Hematopoietic multipotent progenitor cell treated with erythropoietin and hydrocortisone succinate and interleukin-3 and kit ligand, for 8 days (in vitro differentiated cells): ENCODE measurements at regions not wholly inside any gene's neighbourhood (a gene's known extent, or its start where the extent isn't known, plus 50 kb on each side); places are given as distances from the start of the nearest gene placed in this dataset.
"Not testable (repeated sequence)": the region's sequence is repeated elsewhere in the genome, so short reads cannot be mapped to it uniquely, and the experiment has no call there.

Experiments
- DNase-seq: peaks from one replicate; pipeline ENCODE4 v3.0.0-alpha.2; 2015

- DNase-seq = no peak
Measured at GRCh38 chr4:20122198-20122988, 129.3 kb upstream of the SLIT2 start.

GRCh38 chr4:20119141-20119540 is 132.6 kb upstream of the SLIT2 start:
- DNase-seq = no peak

- DNase-seq = no peak
Measured at GRCh38 chr4:20109391-20109790, 142.3 kb upstream of the SLIT2 start.

GRCh38 chr4:20106921-20107320 is 144.8 kb upstream of the SLIT2 start:
- DNase-seq = no peak

GRCh38 chr4:20101831-20102230 is 149.9 kb upstream of the SLIT2 start:
- no peak for DNase-seq

- no peak for DNase-seq
Measured at GRCh38 chr4:20096911-20097310, 154.8 kb upstream of the SLIT2 start.

- DNase-seq = no peak
Measured at GRCh38 chr4:20095805-20096541, 155.7 kb upstream of the SLIT2 start.

GRCh38 chr4:20091781-20092180 is 159.9 kb upstream of the SLIT2 start:
- no peak for DNase-seq

GRCh38 chr4:20087522-20087911 is 164.2 kb upstream of the SLIT2 start:
- no peak for DNase-seq

GRCh38 chr4:20086799-20087521 is 164.7 kb upstream of the SLIT2 start:
- DNase-seq = no peak

GRCh38 chr4:20086067-20086798 is 165.5 kb upstream of the SLIT2 start:
- no peak for DNase-seq

GRCh38 chr4:20085653-20086052 is 166.1 kb upstream of the SLIT2 start:
- no peak for DNase-seq

GRCh38 chr4:20085156-20085555 is 166.5 kb upstream of the SLIT2 start:
- DNase-seq = no peak

- DNase-seq = no peak
Measured at GRCh38 chr4:20084488-20084887, 167.2 kb upstream of the SLIT2 start.

- DNase-seq = no peak
Measured at GRCh38 chr4:20078644-20079043, 173.1 kb upstream of the SLIT2 start.

GRCh38 chr4:20075248-20075871 is 176.3 kb upstream of the SLIT2 start:
- DNase-seq = no peak

- no peak for DNase-seq
Measured at GRCh38 chr4:20074450-20074849, 177.3 kb upstream of the SLIT2 start.

GRCh38 chr4:20065952-20066351 is 185.8 kb upstream of the SLIT2 start:
- no peak for DNase-seq

- not testable (repeated sequence) for DNase-seq
Measured at GRCh38 chr4:20062857-20063256, 188.8 kb upstream of the SLIT2 start.

- DNase-seq = no peak
Measured at GRCh38 chr4:20062054-20062453, 189.7 kb upstream of the SLIT2 start.

- no peak for DNase-seq
Measured at GRCh38 chr4:20050768-20051167, 200.9 kb upstream of the SLIT2 start.

GRCh38 chr4:20049889-20050288 is 201.8 kb upstream of the SLIT2 start:
- no peak for DNase-seq
